SU-DHL-6 (cell line): ENCODE measurements at regions not wholly inside any gene's neighbourhood (a gene's known extent, or its start where the extent isn't known, plus 50 kb on each side); places are given as distances from the start of the nearest gene placed in this dataset.
A peak's percentile ranks its signal among the peaks of the same experiment; 100 is the strongest.

ENCODE experiments used
- H2AFZ ChIP-seq: fragments of 200-600 bp; sonication (generic); 2 replicates; pipeline ENCODE4 v1.6.1; 2014; ENCODE audit warnings: low read depth, mild to moderate bottlenecking, moderate library complexity, mixed read lengths, antibody characterized with exemption, low read length; ENCODE audit not compliant: severe bottlenecking
- H3F3A ChIP-seq: fragments of 200-600 bp; shearing (Covaris generic); 2 replicates; pipeline ENCODE4 v1.6.0; 2016; ENCODE audit warnings: antibody characterized with exemption, mild to moderate bottlenecking; ENCODE audit not compliant: insufficient read depth
- H3K27ac ChIP-seq: fragments of 200-600 bp; sonication (generic); 2 replicates; pipeline ENCODE4 v1.5.1; 2016; ENCODE audit warnings: low read depth, mild to moderate bottlenecking, low read length, moderate library complexity, mixed read lengths
- H3K27me3 ChIP-seq: fragments of 200-600 bp; sonication (generic), shearing (Covaris generic); 2 replicates; pipeline ENCODE4 v1.6.0; 2014; ENCODE audit warnings: mild to moderate bottlenecking, low read length
- H3K36me3 ChIP-seq: fragments of 200-600 bp; sonication (generic); 2 replicates; pipeline ENCODE4 v1.6.1; 2014; ENCODE audit warnings: mild to moderate bottlenecking, low read length, mixed read lengths
- H3K4me2 ChIP-seq: fragments of 300-600, 200-600 bp; shearing (Covaris generic), sonication (generic); 2 replicates; pipeline ENCODE4 v1.6.0; 2014; ENCODE audit warnings: low read length, low read depth, mild to moderate bottlenecking; ENCODE audit not compliant: poor library complexity, severe bottlenecking
- H3K4me3 ChIP-seq: fragments of 200-600 bp; sonication (generic); 2 replicates; pipeline ENCODE4 v1.5.1; 2014; ENCODE audit warnings: antibody characterized with exemption, low read length, mild to moderate bottlenecking, mixed read lengths; ENCODE audit not compliant: insufficient read depth, poor library complexity, severe bottlenecking
- H3K79me2 ChIP-seq: fragments of 200-600 bp; sonication (generic); 2 replicates; pipeline ENCODE4 v1.6.1; 2014; ENCODE audit warnings: mild to moderate bottlenecking, low read length, moderate library complexity; ENCODE audit not compliant: insufficient read depth
- H3K9ac ChIP-seq: fragments of 200-600 bp; sonication (generic); 2 replicates; pipeline ENCODE4 v1.7.0; 2014; ENCODE audit warnings: mild to moderate bottlenecking, low read length
- H3K9me2 ChIP-seq: fragments of 200-600 bp; sonication (generic); replicated peaks from 2 replicates; pipeline ENCODE4 v1.6.1; 2014; ENCODE audit warnings: low read length; ENCODE audit not compliant: insufficient read depth
- H3K9me3 ChIP-seq: fragments of 200-600 bp; sonication (generic); 2 replicates; pipeline ENCODE4 v1.6.1; 2014; ENCODE audit warnings: low read length, mixed read lengths; ENCODE audit not compliant: insufficient read depth
- H4K20me1 ChIP-seq: fragments of 200-600 bp; sonication (generic); 2 replicates; pipeline ENCODE4 v1.6.1; 2014; ENCODE audit warnings: low read depth, mild to moderate bottlenecking, antibody characterized with exemption, low read length, moderate library complexity, mixed read lengths
- CTCF ChIP-seq: fragments of 200-600 bp; sonication (generic); IDR thresholded peaks from one replicate; pipeline ENCODE4 v1.5.1; 2017; ENCODE audit warnings: antibody characterized with exemption, mild to moderate bottlenecking, low read length, moderate library complexity; ENCODE audit not compliant: insufficient read depth, poor library complexity, severe bottlenecking
- EZH2phosphoT487 ChIP-seq: fragments of 200-600 bp; sonication (generic), shearing (Covaris generic); conservative IDR thresholded peaks from 2 replicates; pipeline ENCODE4 v1.6.1; 2018; ENCODE audit warnings: mild to moderate bottlenecking, antibody characterized with exemption, low read length, moderate library complexity, mixed read lengths

- no peaks in the 10 kb centered on the region for H4K20me1 ChIP-seq
- H3K36me3 ChIP-seq = no peaks in the 10 kb centered on the region
- TF ChIP-seq CTCF = no peak
- no peak for TF ChIP-seq EZH2phosphoT487
- H3K79me2 ChIP-seq = no peaks in the 10 kb centered on the region
- H3K9ac ChIP-seq = no peak overlapping the region
- H3K27ac ChIP-seq = no peak overlapping the region
- H3K9me2 ChIP-seq = no peaks in the 10 kb centered on the region
- H3K4me2 ChIP-seq = no peak overlapping the region
- H3K27me3 ChIP-seq = no peaks in the 10 kb centered on the region
- H3F3A ChIP-seq = no peaks in the 10 kb centered on the region
- no peak overlapping the region for H2AFZ ChIP-seq
- H3K9me3 ChIP-seq = no peaks in the 10 kb centered on the region
- H3K4me3 ChIP-seq = no peak overlapping the region
Observed at GRCh38 chr7:123393623-123394022, 140.8 kb downstream of the IQUB start.

DNA sequence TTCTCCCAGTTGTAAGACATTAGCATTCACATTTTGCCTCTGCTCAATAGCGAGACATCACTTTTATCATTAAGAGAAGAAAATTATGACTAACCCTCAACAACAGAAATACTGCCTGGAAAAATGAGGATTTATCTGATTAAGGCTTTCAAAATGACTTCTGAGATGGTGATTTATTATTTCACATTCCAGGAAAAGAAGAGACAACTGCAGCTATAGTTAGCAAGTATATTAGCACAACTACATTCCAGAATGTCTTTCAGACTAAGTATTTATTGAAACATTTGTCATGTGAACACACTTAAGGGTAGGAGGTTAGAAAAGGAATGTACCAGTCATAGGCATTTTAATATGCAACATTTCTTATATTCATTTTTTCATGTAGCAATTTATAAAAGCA lies 162.0 kb downstream of the IQUB start:
- no peak overlapping the region for H3K27ac ChIP-seq
- H3K9me3 ChIP-seq = no peaks in the 10 kb centered on the region
- TF ChIP-seq CTCF = no peak
- no peaks in the 10 kb centered on the region for H3F3A ChIP-seq
- no peaks in the 10 kb centered on the region for H3K36me3 ChIP-seq
- H2AFZ ChIP-seq = no peak overlapping the region
- no peaks in the 10 kb centered on the region for H3K9me2 ChIP-seq
- no peak overlapping the region for H3K4me3 ChIP-seq
- H4K20me1 ChIP-seq = no peaks in the 10 kb centered on the region
- H3K27me3 ChIP-seq = no peaks in the 10 kb centered on the region
- H3K9ac ChIP-seq = no peak overlapping the region
- no peak overlapping the region for H3K4me2 ChIP-seq
- H3K79me2 ChIP-seq = no peaks in the 10 kb centered on the region

- H3K9ac ChIP-seq = no peak overlapping the region
- H4K20me1 ChIP-seq = no peaks in the 10 kb centered on the region
- H3K27me3 ChIP-seq = no peaks in the 10 kb centered on the region
- no peaks in the 10 kb centered on the region for H3K9me3 ChIP-seq
- H3K36me3 ChIP-seq = no peaks in the 10 kb centered on the region
- H2AFZ ChIP-seq = no peak overlapping the region
- H3K9me2 ChIP-seq = no peaks in the 10 kb centered on the region
- H3K4me2 ChIP-seq = no peak overlapping the region
- peak; percentile 48 for TF ChIP-seq CTCF
- no peak for TF ChIP-seq EZH2phosphoT487
- no peaks in the 10 kb centered on the region for H3K79me2 ChIP-seq
- H3K27ac ChIP-seq = no peak overlapping the region
- H3F3A ChIP-seq = no peaks in the 10 kb centered on the region
- H3K4me3 ChIP-seq = no peak overlapping the region
Observed at GRCh38 chr7:123367484-123368122, 166.8 kb downstream of the IQUB start.
